H9 (cell line): ENCODE measurements at regions not wholly inside any gene's neighbourhood (a gene's known extent, or its start where the extent isn't known, plus 50 kb on each side); places are given as distances from the start of the nearest gene placed in this dataset.

Experiments
- DNase-seq: peaks from one replicate; pipeline ENCODE4 v3.0.0-alpha.2; 2017
- H2AFZ ChIP-seq: one replicate; pipeline ENCODE4 v1.6.1; 2013; ENCODE audit warnings: mild to moderate bottlenecking, low read length, control low read depth, moderate library complexity
- H2AK5ac ChIP-seq: 2 replicates; pipeline ENCODE4 v1.6.1; 2013; ENCODE audit warnings: low read length, control low read depth, mixed read lengths; ENCODE audit not compliant: insufficient read length
- H2BK120ac ChIP-seq: one replicate; pipeline ENCODE4 v1.6.1; 2013; ENCODE audit warnings: low read depth, mild to moderate bottlenecking, low read length, control low read depth, inconsistent platforms; ENCODE audit not compliant: poor library complexity, severe bottlenecking
- H2BK12ac ChIP-seq: 2 replicates; pipeline ENCODE4 v1.6.1; 2013; ENCODE audit warnings: low read length, control low read depth, mixed read lengths, low read depth; ENCODE audit not compliant: insufficient read length
- H2BK15ac ChIP-seq: 2 replicates; pipeline ENCODE4 v1.6.1; 2013; ENCODE audit warnings: low read depth, low read length, control low read depth
- H2BK20ac ChIP-seq: one replicate; pipeline ENCODE4 v1.6.1; 2013; ENCODE audit warnings: low read depth, mild to moderate bottlenecking, low read length, control low read depth, inconsistent platforms; ENCODE audit not compliant: poor library complexity, severe bottlenecking
- H2BK5ac ChIP-seq: 2 replicates; pipeline ENCODE4 v1.6.1; 2013; ENCODE audit warnings: low read length, control low read depth, mixed read lengths; ENCODE audit not compliant: insufficient read length
- H3K14ac ChIP-seq: 2 replicates; pipeline ENCODE4 v1.6.1; 2013; ENCODE audit warnings: low read length, control low read depth; ENCODE audit not compliant: insufficient read depth
- H3K18ac ChIP-seq: 2 replicates; pipeline ENCODE4 v1.6.1; 2013; ENCODE audit warnings: low read depth, mild to moderate bottlenecking, mixed read lengths, low read length, control low read depth; ENCODE audit not compliant: insufficient read length
- H3K23ac ChIP-seq: 2 replicates; pipeline ENCODE4 v1.6.1; 2013; ENCODE audit warnings: low read length, control low read depth, mixed read lengths, low read depth; ENCODE audit not compliant: insufficient read length
- H3K23me2 ChIP-seq: 2 replicates; pipeline ENCODE4 v1.6.1; 2013; ENCODE audit warnings: low read depth, mild to moderate bottlenecking, mixed read lengths, low read length, control low read depth; ENCODE audit not compliant: insufficient read length, poor library complexity, severe bottlenecking
- H3K27ac ChIP-seq: 2 replicates; pipeline ENCODE4 v1.5.1; 2013; ENCODE audit warnings: low read length, control low read depth, mixed read lengths, low read depth; ENCODE audit not compliant: insufficient read length
- H3K27me3 ChIP-seq: 2 replicates; pipeline ENCODE4 v1.6.1; 2013; ENCODE audit warnings: low read length, control low read depth, inconsistent platforms; ENCODE audit not compliant: insufficient read depth
- H3K4ac ChIP-seq: 2 replicates; pipeline ENCODE4 v1.6.1; 2013; ENCODE audit warnings: low read depth, mild to moderate bottlenecking, control low read depth, inconsistent platforms, low read length, moderate library complexity
- H3K4me1 ChIP-seq: 2 replicates; pipeline ENCODE4 v1.6.1; 2013; ENCODE audit warnings: low read length, control low read depth, inconsistent platforms; ENCODE audit not compliant: insufficient read depth
- H3K4me2 ChIP-seq: 2 replicates; pipeline ENCODE4 v1.6.1; 2013; ENCODE audit warnings: low read length, control low read depth, mixed read lengths; ENCODE audit not compliant: insufficient read length, insufficient read depth
- H3K56ac ChIP-seq: 2 replicates; pipeline ENCODE4 v1.6.1; 2013; ENCODE audit warnings: low read depth, mild to moderate bottlenecking, mixed read lengths, low read length, control low read depth; ENCODE audit not compliant: insufficient read length
- H3K79me1 ChIP-seq: 2 replicates; pipeline ENCODE4 v1.6.1; 2013; ENCODE audit warnings: low read depth, mild to moderate bottlenecking, moderate library complexity, low read length, control low read depth, inconsistent platforms; ENCODE audit not compliant: insufficient read depth, poor library complexity, severe bottlenecking
- H3K79me2 ChIP-seq: 2 replicates; pipeline ENCODE4 v1.6.1; 2013; ENCODE audit warnings: low read length, control low read depth, inconsistent platforms; ENCODE audit not compliant: insufficient read depth
- H3K9ac ChIP-seq: 2 replicates; pipeline ENCODE4 v1.6.1; 2013; ENCODE audit warnings: low read length, control low read depth, mixed read lengths; ENCODE audit not compliant: insufficient read length; ENCODE audit errors: extremely low read depth
- H3K9me3 ChIP-seq: one replicate; pipeline ENCODE4 v1.6.1; 2013; ENCODE audit warnings: low read depth, low read length, inconsistent platforms; ENCODE audit not compliant: control insufficient read depth
- H3T11ph ChIP-seq: one replicate; pipeline ENCODE4 v1.6.1; 2013; ENCODE audit warnings: mild to moderate bottlenecking, low read length, control low read depth, inconsistent platforms
- H4K20me1 ChIP-seq: one replicate; pipeline ENCODE4 v1.6.1; 2013; ENCODE audit not compliant: control insufficient read depth, insufficient read length, insufficient read depth
- H4K5ac ChIP-seq: 2 replicates; pipeline ENCODE4 v1.6.1; 2013; ENCODE audit warnings: low read depth, mild to moderate bottlenecking, mixed read lengths, low read length, control low read depth; ENCODE audit not compliant: insufficient read length
- H4K8ac ChIP-seq: replicated peaks from 2 replicates; pipeline ENCODE4 v1.6.1; 2013; ENCODE audit warnings: low read length, control low read depth, mixed read lengths, low read depth; ENCODE audit not compliant: insufficient read length
- H4K91ac ChIP-seq: 2 replicates; pipeline ENCODE4 v1.6.1; 2013; ENCODE audit warnings: low read depth, mild to moderate bottlenecking, moderate library complexity, mixed read lengths, low read length, control low read depth; ENCODE audit not compliant: insufficient read length
- H3K27ac Mint-ChIP-seq, 3 experiments: 2 replicates in 2 of 3; 3 replicates in 1 of 3; pipeline ENCODE4 v1.8.0; 2020 to 2021; ENCODE audit warnings: mixed read lengths in 3 of 3, mild to moderate bottlenecking in 1 of 3, moderate library complexity in 1 of 3
- H3K27me3 Mint-ChIP-seq: 2 replicates; pipeline ENCODE4 v1.8.0; 2021; ENCODE audit warnings: low read depth, mild to moderate bottlenecking, moderate library complexity, mixed read lengths
- H3K36me3 Mint-ChIP-seq, 3 experiments: 2 replicates in 2 of 3; 3 replicates in 1 of 3; pipeline ENCODE4 v1.8.0; 2020 to 2021; ENCODE audit warnings: low read depth in 3 of 3, mixed read lengths in 3 of 3; ENCODE audit not compliant: insufficient read depth in 1 of 3
- H3K4me1 Mint-ChIP-seq, 2 experiments: 2 replicates each; pipeline ENCODE4 v1.8.0; 2020; ENCODE audit warnings: mixed read lengths in 2 of 2
- H3K4me3 Mint-ChIP-seq, 2 experiments: 2 replicates in 1 of 2; 3 replicates in 1 of 2; pipeline ENCODE4 v1.8.0; 2020 to 2021; ENCODE audit warnings: mild to moderate bottlenecking in 2 of 2, mixed read lengths in 2 of 2, moderate library complexity in 1 of 2
- H3K9me3 Mint-ChIP-seq, 2 experiments: 2 replicates in 1 of 2; 3 replicates in 1 of 2; pipeline ENCODE4 v1.8.0; 2020; ENCODE audit warnings: mild to moderate bottlenecking in 2 of 2, mixed read lengths in 2 of 2, moderate library complexity in 1 of 2
- WGBS: extraction: QIAGEN DNeasy Blood & Tissue Kit; methylation state at CpG from one replicate; pipeline ENCODE4 v1.1.7; 2013; ENCODE audit warnings: missing lambda C conversion rate, low lambda C conversion rate, mixed read lengths; ENCODE audit not compliant: insufficient read length; ENCODE audit errors: extremely low coverage; 5-methylcytosine and 5-hydroxymethylcytosine counted together
- TF ChIP-seq, protein P1 (sequence below): fragments of 200-600 bp; sonication (generic); conservative IDR thresholded peaks from 3 replicates; pipeline ENCODE4 v1.8.0; 2021; ENCODE audit warnings: antibody characterized with exemption, mild to moderate bottlenecking

GRCh38 chr4:137267024-137267423 lies 265.3 kb downstream of the PCDH18 start:
- Histone ChIP-seq H3K9me3 (no peaks in the 10 kb centered on the region), H2BK120ac (no peak overlapping the region), H3K23ac (no peak overlapping the region), H3K27ac (no peak overlapping the region), H3T11ph (no peak overlapping the region), H2BK5ac (no peak overlapping the region), H3K4me2 (no peak overlapping the region), H3K4me1 (no peaks in the 10 kb centered on the region), H3K56ac (no peak overlapping the region), H3K14ac (no peak overlapping the region), H2BK15ac (no peak overlapping the region), H4K20me1 (no peaks in the 10 kb centered on the region), H2BK20ac (no peak overlapping the region), H3K9ac (no peak overlapping the region), H2AFZ (no peak overlapping the region), H4K5ac (no peak overlapping the region), H2BK12ac (no peak overlapping the region), H3K23me2 (no peaks in the 10 kb centered on the region), H3K4ac (no peak overlapping the region), H4K91ac (no peak overlapping the region), H4K8ac (no peak overlapping the region), H3K27me3 (no peaks in the 10 kb centered on the region), H3K79me1 (no peaks in the 10 kb centered on the region), H3K18ac (no peak overlapping the region), H2AK5ac (no peak overlapping the region), H3K79me2 (no peaks in the 10 kb centered on the region)
- no peaks in the 10 kb centered on the region for H3K36me3 Mint-ChIP-seq
- no peaks in the 10 kb centered on the region for H3K27me3 Mint-ChIP-seq
- peaks cover 9 to 10% of the 10 kb centered on the region in 2 experiments for H3K4me1 Mint-ChIP-seq
- no peak overlapping the region for H3K4me3 Mint-ChIP-seq
- DNase-seq = no peak
- H3K9me3 Mint-ChIP-seq = no peaks in the 10 kb centered on the region
- WGBS = no CpG with 5 or more reads among the region's 2 CpGs
- no peak overlapping the region for H3K27ac Mint-ChIP-seq
- TF ChIP-seq, protein P1, sequence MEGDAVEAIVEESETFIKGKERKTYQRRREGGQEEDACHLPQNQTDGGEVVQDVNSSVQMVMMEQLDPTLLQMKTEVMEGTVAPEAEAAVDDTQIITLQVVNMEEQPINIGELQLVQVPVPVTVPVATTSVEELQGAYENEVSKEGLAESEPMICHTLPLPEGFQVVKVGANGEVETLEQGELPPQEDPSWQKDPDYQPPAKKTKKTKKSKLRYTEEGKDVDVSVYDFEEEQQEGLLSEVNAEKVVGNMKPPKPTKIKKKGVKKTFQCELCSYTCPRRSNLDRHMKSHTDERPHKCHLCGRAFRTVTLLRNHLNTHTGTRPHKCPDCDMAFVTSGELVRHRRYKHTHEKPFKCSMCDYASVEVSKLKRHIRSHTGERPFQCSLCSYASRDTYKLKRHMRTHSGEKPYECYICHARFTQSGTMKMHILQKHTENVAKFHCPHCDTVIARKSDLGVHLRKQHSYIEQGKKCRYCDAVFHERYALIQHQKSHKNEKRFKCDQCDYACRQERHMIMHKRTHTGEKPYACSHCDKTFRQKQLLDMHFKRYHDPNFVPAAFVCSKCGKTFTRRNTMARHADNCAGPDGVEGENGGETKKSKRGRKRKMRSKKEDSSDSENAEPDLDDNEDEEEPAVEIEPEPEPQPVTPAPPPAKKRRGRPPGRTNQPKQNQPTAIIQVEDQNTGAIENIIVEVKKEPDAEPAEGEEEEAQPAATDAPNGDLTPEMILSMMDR = no peak
